Esophagus muscularis mucosa (tissue), 4 donors: ENCODE measurements at regions not wholly inside any gene's neighbourhood (a gene's known extent, or its start where the extent isn't known, plus 50 kb on each side); places are given as distances from the start of the nearest gene placed in this dataset.

Source experiments
- CTCF ChIP-seq, 3 experiments: fragments of 200-600 bp in 2 of 3; fragments of 450-650 bp in 1 of 3; sonication (generic) in 2 of 3; IDR thresholded peaks; one replicate each; pipeline ENCODE4 v1.5.1; 2017 to 2019; ENCODE audit warnings: antibody characterized with exemption in 3 of 3, mild to moderate bottlenecking in 2 of 3, moderate library complexity in 1 of 3
- EP300 ChIP-seq: sonication (generic); formaldehyde crosslinking; IDR thresholded peaks from one replicate; pipeline ENCODE4 v1.6.1; 2017; ENCODE audit warnings: antibody characterized with exemption
- POLR2A ChIP-seq: fragments of 450-650 bp; IDR thresholded peaks from one replicate; pipeline ENCODE4 v1.6.1; 2017; ENCODE audit warnings: antibody characterized with exemption, moderate library complexity, mild to moderate bottlenecking, low read depth

- TF ChIP-seq CTCF (IDR thresholded peaks at IDR 0.05) = no peak
- no peak for TF ChIP-seq EP300
- no peak for TF ChIP-seq POLR2A
Measured at GRCh38 chr4:124948976-124949597, 236.6 kb upstream of the ANKRD50 start.
